SH-SY5Y (cell line): ENCODE measurements at regions not wholly inside any gene's neighbourhood (a gene's known extent, or its start where the extent isn't known, plus 50 kb on each side); places are given as distances from the start of the nearest gene placed in this dataset.

Experiments
- GATA2 ChIP-seq: IDR thresholded peaks from 2 replicates; pipeline ENCODE4 v1.6.1; 2011; ENCODE audit warnings: mild to moderate bottlenecking, low read depth, low read length
- GATA3 ChIP-seq: IDR thresholded peaks from 2 replicates; pipeline ENCODE4 v1.6.1; 2011; ENCODE audit warnings: low read depth, mild to moderate bottlenecking, low read length, moderate library complexity

- TF ChIP-seq GATA3 (no peak), GATA2 (no peak)
Observed at GRCh38 chr5:20348321-20348720, 360.3 kb upstream of the CDH18 start.
